HEK293T (cell line): ENCODE measurements at regions not wholly inside any gene's neighbourhood (a gene's known extent, or its start where the extent isn't known, plus 50 kb on each side); places are given as distances from the start of the nearest gene placed in this dataset.

Experiments
- CTCF ChIA-PET: fragments of 350-600 bp; formaldehyde crosslinking; extraction: SDS; loops from one replicate; lab custom pipeline; 2021; ENCODE audit warnings: antibody characterized with exemption, inconsistent platforms; lab: Yijun Ruan, JAX
- POLR2A ChIA-PET: fragments of 350-600 bp; formaldehyde crosslinking; extraction: SDS; loops from one replicate; lab custom pipeline; 2020; ENCODE audit warnings: antibody characterized with exemption, inconsistent platforms; lab: Yijun Ruan, JAX
- DNase-seq: peaks from one replicate; pipeline ENCODE4 v3.0.0; 2012; ENCODE audit warnings: mixed read lengths; ENCODE audit errors: extremely low spot score
- ARNT ChIP-seq: fragments of 450-650 bp; IDR thresholded peaks from 2 replicates; pipeline ENCODE4 v1.6.1; 2017; ENCODE audit warnings: mild to moderate bottlenecking
- BHLHE40 ChIP-seq: fragments of 450-650 bp; IDR thresholded peaks from 2 replicates; pipeline ENCODE4 v1.6.1; 2016; ENCODE audit warnings: mild to moderate bottlenecking, moderate library complexity, borderline replicate concordance
- CTBP1 ChIP-seq: fragments of 450-650 bp; IDR thresholded peaks from 2 replicates; pipeline ENCODE4 v1.6.1; 2016; ENCODE audit warnings: borderline replicate concordance
- ELF4 ChIP-seq: fragments of 450-650 bp; IDR thresholded peaks from 2 replicates; pipeline ENCODE4 v1.6.1; 2017; ENCODE audit warnings: antibody characterized with exemption
- FOXA1 ChIP-seq: fragments of 450-650 bp; IDR thresholded peaks from 2 replicates; pipeline ENCODE4 v1.6.1; 2016; ENCODE audit warnings: mild to moderate bottlenecking
- FOXK2 ChIP-seq: fragments of 450-650 bp; IDR thresholded peaks from 2 replicates; pipeline ENCODE4 v1.6.1; 2016; ENCODE audit warnings: mild to moderate bottlenecking
- HDGF ChIP-seq: fragments of 450-650 bp; IDR thresholded peaks from 2 replicates; pipeline ENCODE4 v1.6.1; 2017; ENCODE audit warnings: antibody characterized with exemption, borderline replicate concordance
- L3MBTL2 ChIP-seq: fragments of 450-650 bp; conservative IDR thresholded peaks from 2 replicates; pipeline ENCODE4 v1.6.1; 2016; ENCODE audit warnings: mild to moderate bottlenecking
- LEF1 ChIP-seq: fragments of 450-650 bp; IDR thresholded peaks from 2 replicates; pipeline ENCODE4 v1.6.1; 2017; ENCODE audit warnings: mild to moderate bottlenecking, borderline replicate concordance
- NFRKB ChIP-seq: fragments of 450-650 bp; IDR thresholded peaks from 2 replicates; pipeline ENCODE4 v1.6.1; 2016; ENCODE audit warnings: mild to moderate bottlenecking, moderate library complexity
- SP1 ChIP-seq: fragments of 450-650 bp; IDR thresholded peaks from 2 replicates; pipeline ENCODE4 v1.6.1; 2017
- SUZ12 ChIP-seq: fragments of 450-650 bp; IDR thresholded peaks from 2 replicates; pipeline ENCODE4 v1.6.1; 2016; ENCODE audit warnings: mild to moderate bottlenecking
- TARDBP ChIP-seq: fragments of 450-650 bp; IDR thresholded peaks from 2 replicates; pipeline ENCODE4 v1.6.1; 2016
- ZNF384 ChIP-seq: fragments of 450-650 bp; IDR thresholded peaks from 2 replicates; pipeline ENCODE4 v1.6.1; 2016
- TF ChIP-seq, protein P1 (sequence below): fragments of 450-650 bp; IDR thresholded peaks from 2 replicates; pipeline ENCODE4 v1.6.1; 2016

DNA sequence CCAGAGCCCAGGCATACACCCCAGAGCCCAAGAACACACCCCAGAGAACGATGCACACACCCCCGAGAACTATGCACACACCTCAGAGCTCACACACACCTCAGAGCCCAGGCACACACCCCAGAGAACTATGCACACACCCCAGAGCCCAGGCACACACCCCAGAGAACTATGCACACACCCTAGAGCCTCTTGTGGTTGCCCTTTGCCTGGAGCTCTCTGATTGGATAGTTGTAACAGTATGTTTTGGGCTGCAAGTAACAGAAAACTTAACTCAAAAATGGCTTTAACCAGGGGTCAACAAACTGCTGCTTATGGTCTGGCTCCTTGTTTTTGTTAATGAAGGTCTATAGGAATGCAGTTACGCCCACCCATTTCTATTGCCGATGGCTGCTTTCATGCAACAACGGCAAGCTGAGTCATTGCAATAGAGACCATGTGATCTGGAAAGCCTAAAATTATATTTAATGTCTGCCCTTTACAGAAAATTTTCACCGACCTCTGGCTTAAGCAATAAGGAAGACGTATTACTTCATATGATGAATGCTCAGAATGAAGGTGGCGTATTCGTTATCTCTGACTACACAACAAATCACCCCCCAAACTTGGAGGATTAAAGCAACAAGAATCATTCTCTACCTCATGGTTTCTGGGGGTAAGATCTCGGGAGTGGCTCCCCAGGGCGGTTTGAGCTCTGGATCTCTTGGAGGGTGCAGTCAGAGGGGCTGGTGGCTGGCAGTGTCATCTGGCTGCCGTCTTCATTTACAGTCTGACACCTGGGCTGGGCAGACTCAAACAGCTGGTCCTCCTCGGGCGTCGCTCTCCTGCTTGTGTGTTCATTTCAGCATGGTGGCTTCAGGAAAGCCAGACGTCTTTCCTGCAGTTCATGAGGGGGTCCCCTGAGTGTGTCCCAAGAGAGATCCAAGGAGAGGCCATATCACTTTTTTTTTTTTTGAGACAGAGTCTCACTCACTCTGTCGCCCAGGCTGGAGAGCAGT, 66.3 kb upstream of the NCOR2 start:
- POLR2A ChIA-PET = no interaction called here
- no peak for DNase-seq
- TF ChIP-seq ELF4 = no peak
- TF ChIP-seq SUZ12 = no peak
- no peak for TF ChIP-seq HDGF
- TF ChIP-seq NFRKB = no peak
- TF ChIP-seq, protein P1, sequence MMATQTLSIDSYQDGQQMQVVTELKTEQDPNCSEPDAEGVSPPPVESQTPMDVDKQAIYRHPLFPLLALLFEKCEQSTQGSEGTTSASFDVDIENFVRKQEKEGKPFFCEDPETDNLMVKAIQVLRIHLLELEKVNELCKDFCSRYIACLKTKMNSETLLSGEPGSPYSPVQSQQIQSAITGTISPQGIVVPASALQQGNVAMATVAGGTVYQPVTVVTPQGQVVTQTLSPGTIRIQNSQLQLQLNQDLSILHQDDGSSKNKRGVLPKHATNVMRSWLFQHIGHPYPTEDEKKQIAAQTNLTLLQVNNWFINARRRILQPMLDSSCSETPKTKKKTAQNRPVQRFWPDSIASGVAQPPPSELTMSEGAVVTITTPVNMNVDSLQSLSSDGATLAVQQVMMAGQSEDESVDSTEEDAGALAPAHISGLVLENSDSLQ = no peak
- no peak for TF ChIP-seq FOXK2
- CTCF ChIA-PET = no interaction called here

DNA sequence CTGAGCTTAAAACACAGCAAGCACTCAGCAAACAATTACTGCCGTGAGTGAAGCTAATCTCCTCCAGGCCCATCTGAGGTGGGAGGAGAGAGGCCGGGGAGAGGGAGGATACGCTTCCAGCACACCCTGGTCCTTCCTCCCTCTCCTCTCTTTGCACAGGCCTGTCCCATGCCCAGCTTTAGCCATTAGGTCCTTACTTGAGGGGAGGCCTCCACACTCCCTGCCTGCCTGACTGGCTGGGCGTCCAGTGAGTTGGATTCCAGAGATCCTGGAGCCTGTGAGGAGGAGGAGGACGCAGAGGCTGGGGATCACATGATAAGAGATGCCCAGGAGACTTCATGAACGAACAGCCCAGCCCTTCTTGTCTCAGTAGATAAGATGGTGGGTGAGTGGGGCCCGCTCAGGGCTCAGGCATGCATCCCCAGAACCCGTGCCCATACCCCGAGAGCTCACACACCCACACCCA, 65.1 kb upstream of the NCOR2 start:
- POLR2A ChIA-PET = no interaction called here
- no peak for DNase-seq

DNA sequence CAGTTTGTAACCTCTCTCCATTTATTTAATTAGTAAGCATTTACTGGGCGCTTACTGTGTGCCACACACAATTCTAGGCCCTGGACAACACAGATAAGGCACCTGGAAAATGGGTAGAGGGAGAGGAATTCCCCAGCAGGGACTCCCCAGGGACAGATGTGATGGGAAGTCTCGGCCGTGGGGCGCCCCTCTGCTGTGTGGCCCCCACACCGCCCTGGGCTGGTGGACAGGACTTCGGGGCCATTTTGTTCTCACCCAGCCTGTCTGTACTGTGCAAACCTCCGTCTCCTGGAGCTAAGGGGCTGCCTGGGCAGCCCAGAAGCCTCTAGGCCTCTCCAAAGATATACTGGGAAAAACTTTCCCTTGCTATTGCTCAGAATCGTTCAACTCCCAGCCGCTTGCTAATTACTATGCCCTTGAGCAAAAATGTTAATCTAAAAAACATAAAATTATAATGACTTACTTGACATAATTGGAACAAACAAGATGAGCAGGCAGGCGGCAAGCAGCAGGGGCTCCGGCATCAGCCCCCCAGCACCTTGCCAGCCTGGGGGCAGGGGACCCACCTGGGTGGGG, 64.4 kb upstream of the NCOR2 start:
- DNase-seq = no peak
- ChIA-PET POLR2A (no interaction called here), CTCF (no interaction called here)
- no peak for TF ChIP-seq TARDBP
- no peak for TF ChIP-seq L3MBTL2
- no peak for TF ChIP-seq HDGF
- TF ChIP-seq NFRKB = no peak
- TF ChIP-seq FOXK2 = no peak
- no peak for TF ChIP-seq CTBP1
- TF ChIP-seq ZNF384 = no peak

More for the DNA sequence above, 65.1 kb upstream of the NCOR2 start:
- TF ChIP-seq TARDBP = no peak
- no peak for TF ChIP-seq LEF1
- no peak for TF ChIP-seq FOXK2
- TF ChIP-seq SP1 = no peak
- TF ChIP-seq CTBP1 = no peak
- no peak for TF ChIP-seq ARNT
- TF ChIP-seq HDGF = no peak
- TF ChIP-seq ELF4 = no peak
- no peak for TF ChIP-seq BHLHE40
- TF ChIP-seq FOXA1 = no peak
- no peak for TF ChIP-seq NFRKB
- CTCF ChIA-PET = no interaction called here

DNA sequence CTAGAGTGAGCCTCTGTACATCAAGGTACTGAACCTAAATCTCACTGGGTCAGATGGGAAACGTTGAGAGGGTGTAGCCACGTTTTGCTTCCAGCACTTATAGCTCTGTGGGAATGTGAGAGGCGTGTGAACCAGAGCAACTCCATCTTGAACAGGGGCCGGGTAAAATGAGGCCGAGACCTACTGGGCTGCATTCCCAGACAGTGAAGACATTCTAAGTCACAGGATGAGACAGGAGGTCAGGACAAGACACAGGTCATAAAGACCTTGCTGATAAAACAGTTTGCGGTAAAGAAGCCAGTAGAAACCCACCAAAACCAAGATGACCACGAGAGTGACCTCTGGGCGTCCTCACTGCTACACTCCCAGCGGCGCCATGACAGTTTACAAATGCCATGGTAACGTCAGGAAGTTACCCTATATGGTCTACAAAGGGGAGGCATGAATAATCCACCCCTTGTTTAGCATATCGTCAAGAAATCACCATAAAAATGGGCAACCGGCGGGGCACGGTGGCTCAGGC, 63.4 kb upstream of the NCOR2 start:
- ChIA-PET CTCF (no interaction called here), POLR2A (no interaction called here)
- no peak for DNase-seq
- no peak for TF ChIP-seq CTBP1
- no peak for TF ChIP-seq LEF1
- no peak for TF ChIP-seq ZNF384
- no peak for TF ChIP-seq FOXA1
- no peak for TF ChIP-seq ELF4
- no peak for TF ChIP-seq TARDBP
- TF ChIP-seq NFRKB = no peak
- no peak for TF ChIP-seq SP1
- TF ChIP-seq, protein P1 = no peak
- TF ChIP-seq BHLHE40 = no peak
- TF ChIP-seq FOXK2 = no peak
- TF ChIP-seq ARNT = no peak
- TF ChIP-seq HDGF = no peak

DNA sequence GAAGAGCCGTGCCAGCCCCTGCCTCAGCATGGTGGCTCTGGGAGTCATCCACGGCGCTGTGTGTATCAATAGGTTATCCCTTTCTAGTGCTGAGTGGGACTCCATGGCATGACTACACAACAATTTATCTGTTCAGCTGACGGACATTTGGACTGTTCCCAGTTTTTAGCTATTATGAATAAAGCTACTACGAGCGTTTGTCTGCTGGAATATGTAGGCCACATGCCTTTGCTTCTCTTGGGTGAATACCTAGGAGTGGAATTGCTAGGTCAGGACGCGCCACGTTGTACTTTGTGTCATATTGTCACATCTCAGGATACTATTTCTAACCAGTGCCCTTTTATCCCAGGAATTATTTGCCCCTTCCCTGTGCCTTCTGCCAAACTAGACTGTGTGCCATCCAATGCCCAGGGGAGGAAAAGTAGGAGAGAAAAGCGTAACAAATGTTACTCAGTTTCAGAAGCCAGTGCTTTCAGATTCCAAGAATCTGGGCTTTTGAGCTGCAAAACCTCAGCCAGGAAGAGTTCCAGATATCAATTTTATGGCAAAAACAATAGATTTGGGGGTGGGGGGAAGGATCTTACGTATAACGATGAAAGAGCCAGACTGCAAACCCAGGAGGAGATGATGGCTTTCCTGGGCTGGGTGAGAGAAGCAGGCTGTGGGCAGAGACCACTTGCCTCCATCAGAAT, 62.5 kb upstream of the NCOR2 start:
- CTCF ChIA-PET = no interaction called here
- TF ChIP-seq LEF1 (no peak), SP1 (no peak), ZNF384 (no peak), L3MBTL2 (no peak), FOXK2 (no peak), NFRKB (no peak), CTBP1 (no peak), HDGF (no peak), BHLHE40 (no peak), TARDBP (no peak), ELF4 (no peak)
- TF ChIP-seq, protein P1 = no peak
- DNase-seq = no peak
- POLR2A ChIA-PET = no interaction called here

DNA sequence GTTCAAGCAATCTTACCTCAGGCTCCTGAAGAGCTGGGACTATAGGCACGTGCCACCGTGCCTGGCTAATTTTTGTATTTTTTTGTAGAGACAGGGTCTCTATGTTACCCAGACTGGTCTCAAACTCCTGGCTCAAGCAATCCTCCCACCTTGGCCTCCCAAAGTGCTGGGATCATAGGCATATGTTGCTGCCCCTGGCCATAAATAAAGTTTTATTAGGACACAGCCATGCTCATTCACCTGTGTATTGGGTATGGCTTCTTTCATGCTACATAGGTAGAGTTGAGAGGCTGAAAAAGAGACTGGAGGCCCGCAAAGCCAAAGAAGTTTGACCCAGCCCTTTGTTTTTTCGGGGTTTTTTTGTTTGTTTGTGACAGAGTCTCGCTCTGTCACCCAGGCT, 61.7 kb upstream of the NCOR2 start:
- no peak for TF ChIP-seq SUZ12
- TF ChIP-seq L3MBTL2 = no peak
- TF ChIP-seq BHLHE40 = no peak
- TF ChIP-seq FOXK2 = no peak
- no peak for TF ChIP-seq TARDBP
- TF ChIP-seq FOXA1 = no peak
- no peak for TF ChIP-seq NFRKB
- TF ChIP-seq SP1 = no peak
- no peak for TF ChIP-seq CTBP1
- TF ChIP-seq ARNT = no peak
- POLR2A ChIA-PET = interaction anchor here (1.0 kb wide), 1 partner anchor 31 kb away, joined by 4 read pairs; no protein-coding TSS in a partner anchor
- CTCF ChIA-PET = no interaction called here
- no peak for DNase-seq
